Smooth muscle cell (in vitro differentiated cells): ENCODE measurements at regions not wholly inside any gene's neighbourhood (a gene's known extent, or its start where the extent isn't known, plus 50 kb on each side); places are given as distances from the start of the nearest gene placed in this dataset.

Experiments
- DNase-seq: peaks from one replicate; lab custom pipeline; 2025; ENCODE audit not compliant: unreplicated experiment; lab: John Stamatoyannopoulos, UW
- H2AFZ ChIP-seq: fragments of 200-600 bp; sonication (generic); 2 replicates; pipeline ENCODE4 v1.6.0; 2016; ENCODE audit warnings: antibody characterized with exemption, low read depth, mild to moderate bottlenecking
- H3F3A ChIP-seq: fragments of 200-600 bp; sonication (generic); 2 replicates; pipeline ENCODE4 v1.6.0; 2017; ENCODE audit warnings: antibody characterized with exemption, low read depth
- H3K27ac ChIP-seq: fragments of 200-600 bp; sonication (generic); 2 replicates; pipeline ENCODE4 v1.5.1; 2016; ENCODE audit warnings: low read depth, mild to moderate bottlenecking
- H3K27me3 ChIP-seq: fragments of 200-600 bp; sonication (generic); 2 replicates; pipeline ENCODE4 v1.6.1; 2016; ENCODE audit warnings: low read depth, mild to moderate bottlenecking
- H3K36me3 ChIP-seq: fragments of 200-600 bp; sonication (generic); 2 replicates; pipeline ENCODE4 v1.5.1; 2016; ENCODE audit warnings: low read depth
- H3K4me1 ChIP-seq: fragments of 200-600 bp; sonication (generic); 2 replicates; pipeline ENCODE4 v1.5.1; 2016; ENCODE audit warnings: low read depth
- H3K4me2 ChIP-seq: fragments of 200-600 bp; sonication (generic); 2 replicates; pipeline ENCODE4 v1.6.0; 2016; ENCODE audit warnings: mild to moderate bottlenecking
- H3K4me3 ChIP-seq: fragments of 200-600 bp; sonication (generic); 2 replicates; pipeline ENCODE4 v1.5.1; 2016; ENCODE audit warnings: mild to moderate bottlenecking
- H3K79me2 ChIP-seq: fragments of 200-600 bp; sonication (generic); 2 replicates; pipeline ENCODE4 v1.6.0; 2016; ENCODE audit warnings: low read depth, mild to moderate bottlenecking
- H3K9ac ChIP-seq: fragments of 200-600 bp; sonication (generic); 2 replicates; pipeline ENCODE4 v1.6.0; 2016; ENCODE audit warnings: low read depth
- H3K9me3 ChIP-seq: fragments of 200-600 bp; sonication (generic); replicated peaks from 2 replicates; pipeline ENCODE4 v1.5.1; 2016; ENCODE audit warnings: low read depth
- H4K20me1 ChIP-seq: fragments of 200-600 bp; sonication (generic); 2 replicates; pipeline ENCODE4 v1.6.0; 2016; ENCODE audit warnings: low read depth
- CTCF ChIP-seq: fragments of 200-600 bp; sonication (generic); IDR thresholded peaks from 2 replicates; pipeline ENCODE4 v1.5.1; 2017; ENCODE audit warnings: borderline replicate concordance, mild to moderate bottlenecking, antibody characterized with exemption; ENCODE audit not compliant: insufficient read depth, poor library complexity, severe bottlenecking
- WGBS: methylation state at CpG from one replicate; pipeline ENCODE4 v1.1.7; 2016; ENCODE audit warnings: low lambda C conversion rate; 5-methylcytosine and 5-hydroxymethylcytosine counted together

GRCh38 chr22:26775394-26775793, 118.0 kb downstream of the MIAT start:
- 94% methylated on average over 3 of the region's 3 CpGs for WGBS
- DNase-seq, result no peak
- no peaks in the 10 kb centered on the region for H3K79me2 ChIP-seq
- no peak overlapping the region for H3K4me3 ChIP-seq
- H3K9ac ChIP-seq, result no peak overlapping the region
- H3K36me3 ChIP-seq, result no peaks in the 10 kb centered on the region
- TF ChIP-seq CTCF, result no peak
- H3K9me3 ChIP-seq, result no peaks in the 10 kb centered on the region
- no peaks in the 10 kb centered on the region for H4K20me1 ChIP-seq
- no peak overlapping the region for H3K27ac ChIP-seq
- no peak overlapping the region for H2AFZ ChIP-seq
- H3K4me1 ChIP-seq, result peaks cover 9% of the 10 kb centered on the region
- H3F3A ChIP-seq, result peaks cover 4% of the 10 kb centered on the region
- H3K27me3 ChIP-seq, result no peaks in the 10 kb centered on the region
- no peak overlapping the region for H3K4me2 ChIP-seq

- peaks cover 9% of the 10 kb centered on the region for H3K4me1 ChIP-seq
- DNase-seq, result no peak
- no peak overlapping the region for H3K4me3 ChIP-seq
- WGBS, result 20% methylated on average over 6 of the region's 6 CpGs
- H3K27me3 ChIP-seq, result no peaks in the 10 kb centered on the region
- H2AFZ ChIP-seq, result no peak overlapping the region
- peak overlapping the region; percentile 21 for H3K4me2 ChIP-seq
- H3K27ac ChIP-seq, result no peak overlapping the region
- H3K79me2 ChIP-seq, result no peaks in the 10 kb centered on the region
- no peaks in the 10 kb centered on the region for H4K20me1 ChIP-seq
- H3K36me3 ChIP-seq, result no peaks in the 10 kb centered on the region
- no peaks in the 10 kb centered on the region for H3K9me3 ChIP-seq
- peaks cover 4% of the 10 kb centered on the region for H3F3A ChIP-seq
- TF ChIP-seq CTCF, result no peak
- H3K9ac ChIP-seq, result no peak overlapping the region
Observed at GRCh38 chr22:26777156-26777801, 119.9 kb downstream of the MIAT start.

- Histone ChIP-seq H3K79me2 (no peaks in the 10 kb centered on the region), H3K36me3 (no peaks in the 10 kb centered on the region), H3K4me1 (peaks cover 9% of the 10 kb centered on the region), H3K4me2 (no peak overlapping the region), H3K27ac (no peak overlapping the region), H3K4me3 (no peak overlapping the region), H3K27me3 (no peaks in the 10 kb centered on the region), H3F3A (peaks cover 4% of the 10 kb centered on the region), H4K20me1 (no peaks in the 10 kb centered on the region), H3K9me3 (no peaks in the 10 kb centered on the region), H2AFZ (no peak overlapping the region), H3K9ac (no peak overlapping the region)
- WGBS, result 100% methylated on average over 1 of the region's 1 CpG
- no peak for TF ChIP-seq CTCF
- no peak for DNase-seq
Observed at GRCh38 chr22:26778372-26778771, 121.0 kb downstream of the MIAT start.

GRCh38 chr22:26779108-26779507, 121.7 kb downstream of the MIAT start:
- no peaks in the 10 kb centered on the region for H3K27me3 ChIP-seq
- H3F3A ChIP-seq, result peaks cover 4% of the 10 kb centered on the region
- H3K4me1 ChIP-seq, result peaks cover 9% of the 10 kb centered on the region
- H3K27ac ChIP-seq, result no peak overlapping the region
- H3K79me2 ChIP-seq, result no peaks in the 10 kb centered on the region
- H4K20me1 ChIP-seq, result no peaks in the 10 kb centered on the region
- no peak overlapping the region for H3K4me2 ChIP-seq
- H3K9ac ChIP-seq, result no peak overlapping the region
- H3K9me3 ChIP-seq, result no peaks in the 10 kb centered on the region
- no peak overlapping the region for H3K4me3 ChIP-seq
- TF ChIP-seq CTCF, result no peak
- WGBS, result 87% methylated on average over 3 of the region's 3 CpGs
- H3K36me3 ChIP-seq, result no peaks in the 10 kb centered on the region
- H2AFZ ChIP-seq, result no peak overlapping the region
- no peak for DNase-seq
